Astrocyte (in vitro differentiated cells and primary cell): ENCODE measurements at regions not wholly inside any gene's neighbourhood (a gene's known extent, or its start where the extent isn't known, plus 50 kb on each side); places are given as distances from the start of the nearest gene placed in this dataset.

ENCODE experiments used
- CTCF ChIP-seq: IDR thresholded peaks from 2 replicates; pipeline ENCODE4 v1.5.1; 2011; ENCODE audit warnings: low read depth, mild to moderate bottlenecking, inconsistent platforms, low read length, moderate library complexity; ENCODE audit not compliant: insufficient read depth
- EZH2 ChIP-seq: IDR thresholded peaks from 2 replicates; pipeline ENCODE4 v1.6.1; 2012; ENCODE audit warnings: mild to moderate bottlenecking, low read length, inconsistent platforms; ENCODE audit not compliant: insufficient read depth

GRCh38 chr2:2714408-2714807 lies 383.3 kb upstream of the MYT1L start:
- TF ChIP-seq CTCF: no peak
- no peak for TF ChIP-seq EZH2
